HL-60 (cell line): ENCODE measurements at regions not wholly inside any gene's neighbourhood (a gene's known extent, or its start where the extent isn't known, plus 50 kb on each side); places are given as distances from the start of the nearest gene placed in this dataset.

ENCODE experiments used
- DNase-seq, 2 experiments: peaks; one replicate each; pipeline ENCODE4 v3.0.0-alpha.2; 2010 to 2020; ENCODE audit warnings: low read depth in 1 of 2, low spot score in 1 of 2
- H3K27ac ChIP-seq: fragments of 250-450 bp; sonication (Bioruptor Pico); replicated peaks from 2 replicates; pipeline ENCODE4 v1.5.1; 2020; ENCODE audit warnings: mild to moderate bottlenecking, moderate library complexity
- H3K27me3 ChIP-seq: fragments of 250-450 bp; sonication (Bioruptor Pico); 2 replicates; pipeline ENCODE4 v1.5.1; 2021; ENCODE audit warnings: mild to moderate bottlenecking, moderate library complexity; ENCODE audit not compliant: insufficient read depth, poor library complexity, severe bottlenecking
- H3K4me3 ChIP-seq: replicated peaks from 2 replicates; pipeline ENCODE4 v1.5.1; 2011; ENCODE audit warnings: mild to moderate bottlenecking, control low read depth, low read length; ENCODE audit not compliant: insufficient read depth
- CTCF ChIP-seq: IDR thresholded peaks from one replicate; pipeline ENCODE4 v1.5.1; 2011; ENCODE audit warnings: low read length, control low read depth, inconsistent platforms; ENCODE audit not compliant: insufficient read depth
- GABPA ChIP-seq: IDR thresholded peaks from 2 replicates; pipeline ENCODE4 v1.6.1; 2012; ENCODE audit warnings: low read depth
- POLR2AphosphoS5 ChIP-seq: IDR thresholded peaks from 2 replicates; pipeline ENCODE4 v1.6.1; 2012; ENCODE audit warnings: low read depth
- REST ChIP-seq: IDR thresholded peaks from 2 replicates; pipeline ENCODE4 v1.6.1; 2012; ENCODE audit warnings: low read depth; ENCODE audit not compliant: insufficient replicate concordance
- SPI1 ChIP-seq: IDR thresholded peaks from 2 replicates; pipeline ENCODE4 v1.6.1; 2012; ENCODE audit warnings: low read depth, mild to moderate bottlenecking, borderline replicate concordance

GRCh38 chr5:175027390-175027789 is 303.0 kb downstream of the MSX2 start:
- no peak for TF ChIP-seq CTCF
- TF ChIP-seq POLR2AphosphoS5 = no peak
- no peak for TF ChIP-seq GABPA
- no peak for TF ChIP-seq SPI1
- no peak for TF ChIP-seq REST
- H3K27ac ChIP-seq = no peak overlapping the region
- no peak for DNase-seq
- H3K4me3 ChIP-seq = no peak overlapping the region
- no peaks in the 10 kb centered on the region for H3K27me3 ChIP-seq

- no peak for TF ChIP-seq REST
- no peak for TF ChIP-seq POLR2AphosphoS5
- no peak for TF ChIP-seq CTCF
- no peak for TF ChIP-seq SPI1
- no peak for TF ChIP-seq GABPA
- no peak for DNase-seq
- H3K27me3 ChIP-seq = no peaks in the 10 kb centered on the region
- H3K27ac ChIP-seq = no peak overlapping the region
- no peak overlapping the region for H3K4me3 ChIP-seq
Observed at GRCh38 chr5:175025077-175025476, 300.7 kb downstream of the MSX2 start.

- no peak for DNase-seq
- TF ChIP-seq REST (no peak), POLR2AphosphoS5 (no peak), SPI1 (no peak)
- no peak overlapping the region for H3K27ac ChIP-seq
- H3K27me3 ChIP-seq = peaks cover 3% of the 10 kb centered on the region
- H3K4me3 ChIP-seq = no peak overlapping the region
Observed at GRCh38 chr5:175021841-175022625, 297.7 kb downstream of the MSX2 start.
